HG03103 (cell line): ENCODE measurements at regions not wholly inside any gene's neighbourhood (a gene's known extent, or its start where the extent isn't known, plus 50 kb on each side); places are given as distances from the start of the nearest gene placed in this dataset.

ENCODE experiments used
- ATAC-seq: cut with Tn5 transposase; IDR thresholded peaks from one replicate; pipeline ENCODE4 v1.9.1; 2021; ENCODE audit warnings: low read depth; ENCODE audit not compliant: unreplicated experiment

DNA sequence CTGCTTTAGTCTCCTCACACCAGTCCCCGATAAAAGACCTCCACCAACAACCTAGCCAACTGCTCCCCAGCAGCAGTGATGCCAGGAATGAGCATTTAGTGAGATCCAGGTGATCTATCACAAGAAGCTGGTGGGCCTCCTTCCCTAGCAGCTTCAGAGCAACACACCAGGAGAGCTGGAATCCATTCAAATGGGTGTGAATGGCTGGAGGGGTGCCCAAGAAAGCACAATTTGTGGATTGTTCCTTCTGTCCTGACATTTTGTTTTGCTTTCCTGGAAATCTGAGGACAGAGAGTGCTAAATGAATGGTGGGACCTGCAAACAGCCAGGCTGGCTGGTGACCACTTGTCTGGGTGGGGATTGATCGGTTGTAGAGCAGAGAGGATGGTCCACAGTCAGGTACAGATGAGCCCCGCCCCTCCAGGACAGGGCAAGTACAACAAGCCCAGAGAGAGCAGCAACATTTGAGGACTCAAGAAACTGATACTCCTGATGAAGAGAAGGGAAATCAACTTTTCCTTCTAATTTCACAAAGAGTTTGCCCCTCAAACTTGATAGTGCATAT is 316.8 kb downstream of the VPS13C start:
- ATAC-seq = no peak

DNA sequence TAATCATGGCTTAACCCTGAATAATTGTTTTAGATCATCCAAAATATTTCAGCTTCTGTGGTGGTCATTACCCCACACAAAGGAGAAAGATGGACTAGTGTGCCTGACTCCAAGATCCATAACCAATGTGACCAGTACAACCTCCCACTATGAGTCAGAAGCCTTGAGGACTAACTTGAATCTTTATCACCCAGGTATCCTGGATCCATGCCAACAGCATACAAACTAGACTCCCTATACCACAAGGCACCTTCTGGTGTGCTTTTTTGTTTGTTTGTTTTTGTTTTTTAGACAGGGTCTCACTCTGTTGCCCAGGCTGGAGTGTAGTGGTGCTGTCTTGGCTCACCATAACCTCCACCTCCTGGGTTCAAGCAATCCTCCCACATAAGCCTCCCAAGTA is 317.7 kb downstream of the VPS13C start:
- ATAC-seq = no peak

- ATAC-seq = no peak
Measured at GRCh38 chr15:61736790-61737189, 323.5 kb downstream of the VPS13C start.

DNA sequence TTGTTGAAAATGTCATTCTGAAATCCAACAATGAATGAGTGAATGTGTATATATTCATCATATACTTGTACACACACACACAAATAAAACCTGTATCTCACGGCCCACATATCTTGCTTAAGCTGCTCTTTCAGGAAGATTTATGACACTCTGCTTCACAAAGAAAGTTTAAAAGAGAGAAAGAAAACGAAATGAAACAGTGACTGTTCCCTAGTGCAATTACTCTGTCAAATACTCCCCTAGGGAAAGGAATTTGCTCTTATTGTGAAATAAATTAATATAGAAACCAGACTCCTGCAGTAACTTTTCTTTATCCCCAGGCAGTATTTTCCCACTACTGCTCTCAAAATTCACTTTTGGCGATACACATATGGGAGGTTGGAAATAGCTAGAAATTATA is 329.1 kb downstream of the VPS13C start:
- ATAC-seq = no peak

DNA sequence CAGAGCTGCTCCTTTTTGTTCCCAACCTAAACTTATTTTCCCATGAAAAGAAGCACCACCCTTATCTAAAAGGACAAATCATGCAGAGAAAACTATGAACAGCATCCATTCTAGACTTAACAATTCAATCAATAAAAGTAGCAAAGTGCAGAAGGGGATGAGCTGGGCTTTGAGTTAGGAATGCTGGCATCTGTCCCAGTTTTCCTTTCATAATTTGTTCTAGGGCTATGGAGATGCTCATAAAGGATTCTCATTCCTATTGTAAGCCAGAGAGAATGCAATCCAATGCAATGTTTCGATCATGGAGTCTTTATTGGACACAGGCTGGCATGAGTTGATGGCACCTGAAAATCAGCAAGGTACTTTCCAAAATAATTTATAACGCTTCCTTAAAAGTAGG is 330.6 kb downstream of the VPS13C start:
- ATAC-seq = no peak

DNA sequence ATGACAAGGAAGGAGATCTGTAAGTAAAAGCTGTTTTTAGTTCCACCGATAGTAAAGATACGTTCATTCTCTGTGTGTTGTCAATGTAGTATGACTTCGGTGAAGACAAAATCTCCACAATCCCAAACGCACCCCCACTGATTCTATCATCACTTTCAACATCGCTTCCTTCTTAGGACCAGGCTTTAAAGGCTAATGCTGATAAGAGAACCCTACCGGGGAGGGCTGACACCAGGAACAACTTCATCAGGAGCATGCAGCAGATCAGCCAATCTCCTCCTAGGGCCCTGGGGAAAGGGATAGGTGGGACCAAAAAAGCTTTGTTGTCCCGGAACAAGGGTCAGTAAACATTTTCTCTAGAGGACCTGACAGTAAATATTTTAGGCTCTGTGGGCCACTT is 334.1 kb downstream of the VPS13C start:
- no peak for ATAC-seq

GRCh38 chr15:61725251-61725650 is 335.0 kb downstream of the VPS13C start:
- no peak for ATAC-seq

DNA sequence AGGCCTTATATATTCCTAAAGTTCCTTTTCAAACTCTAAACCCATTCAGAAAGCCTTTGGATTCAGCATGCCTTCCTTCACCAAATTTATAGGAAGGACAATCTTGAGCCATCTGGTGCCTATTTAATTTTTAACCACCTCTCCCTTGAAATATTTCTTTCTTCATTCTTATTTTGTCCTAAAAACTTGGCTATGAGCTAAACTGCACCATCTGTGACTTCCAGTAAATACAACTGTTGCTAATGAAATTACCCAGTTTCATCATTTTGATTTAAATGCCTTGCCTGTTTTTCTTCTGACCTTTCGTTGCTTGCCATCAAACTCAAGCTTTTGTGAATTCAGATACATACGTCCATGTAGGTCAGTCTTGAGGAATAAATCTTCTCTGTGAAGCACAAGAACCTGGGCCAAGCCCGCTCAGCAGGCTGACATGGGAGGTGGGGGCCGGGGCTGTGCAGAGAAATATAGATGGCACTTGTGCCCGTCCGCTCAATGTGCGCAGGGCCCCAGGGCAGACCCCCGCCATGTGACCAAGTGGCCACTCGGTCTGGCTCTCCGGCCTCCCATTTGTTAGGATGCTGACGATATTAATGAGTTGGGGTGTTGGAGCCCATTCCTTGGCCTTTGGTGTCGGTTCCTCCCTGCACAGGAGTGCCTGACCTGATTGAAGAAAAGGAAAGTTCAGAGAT is 335.9 kb downstream of the VPS13C start:
- ATAC-seq = no peak

DNA sequence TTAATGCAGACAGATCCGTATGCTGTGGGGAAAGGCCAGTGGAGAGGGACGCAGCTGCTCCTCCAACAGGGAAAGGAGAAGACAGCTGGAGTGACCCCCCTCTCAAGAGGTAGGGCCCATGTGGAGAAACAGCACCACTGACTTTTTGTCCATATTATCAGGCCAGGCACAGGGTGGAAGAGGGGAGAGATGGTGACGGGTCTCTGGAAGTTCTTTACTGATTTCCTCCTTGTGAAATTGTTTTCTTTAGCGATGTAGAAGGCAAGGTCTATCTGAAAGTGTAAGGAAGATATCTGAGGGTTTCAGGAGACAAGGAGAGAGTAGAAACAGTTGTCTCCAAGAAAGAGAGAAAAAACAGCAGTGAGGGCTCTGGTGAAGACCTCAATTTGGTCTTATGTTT is 338.8 kb downstream of the VPS13C start:
- ATAC-seq = no peak

DNA sequence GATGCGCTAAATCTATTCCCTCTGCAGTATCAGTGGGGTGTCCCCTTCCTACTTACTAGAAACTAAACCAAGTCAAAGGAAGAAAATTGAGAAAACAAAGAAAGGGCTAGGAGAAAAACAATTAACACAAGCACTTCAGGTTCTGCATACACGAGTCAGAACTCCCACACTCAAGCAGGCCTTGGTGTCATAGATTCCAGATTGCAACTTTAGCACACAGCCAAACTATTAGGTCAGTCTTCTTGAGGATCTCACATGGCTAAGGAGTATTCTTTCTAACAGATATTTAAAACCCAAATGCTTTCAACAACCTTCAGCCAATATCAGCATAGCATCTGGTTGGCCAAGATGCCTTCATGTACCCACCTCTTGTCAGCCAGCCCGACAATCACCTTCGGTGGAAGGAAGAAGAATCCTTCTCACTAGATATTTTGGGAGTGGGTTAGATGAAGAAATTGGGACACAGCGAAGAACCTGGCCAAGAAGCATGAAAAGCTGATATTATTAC is 340.0 kb downstream of the VPS13C start:
- ATAC-seq = no peak

GRCh38 chr15:61715082-61715481 is 345.2 kb downstream of the VPS13C start:
- no peak for ATAC-seq

- no peak for ATAC-seq
Measured at GRCh38 chr15:61712129-61712759, 348.0 kb downstream of the VPS13C start.

GRCh38 chr15:61702224-61703020 is 357.8 kb downstream of the VPS13C start:
- ATAC-seq = no peak

GRCh38 chr15:61701455-61701854 is 358.8 kb downstream of the VPS13C start:
- ATAC-seq = no peak

DNA sequence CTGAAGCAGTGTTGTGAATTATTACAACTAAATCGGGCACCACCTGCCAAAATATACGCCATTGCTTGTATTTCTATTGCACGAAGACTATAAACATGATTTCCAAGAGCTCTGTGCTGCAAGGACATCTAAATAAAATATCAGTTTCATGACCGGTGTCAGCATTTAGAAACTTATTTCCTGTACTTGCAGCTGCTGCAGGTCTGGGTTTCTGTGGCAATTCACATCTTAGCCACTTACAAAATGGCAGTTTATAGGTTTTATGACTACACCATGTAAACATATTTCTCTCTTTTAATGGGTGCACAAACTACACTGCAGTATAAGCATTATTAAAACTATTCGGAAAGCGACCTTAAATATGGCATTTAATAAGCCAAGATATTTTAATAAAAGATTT is 359.4 kb downstream of the VPS13C start:
- ATAC-seq = no peak

DNA sequence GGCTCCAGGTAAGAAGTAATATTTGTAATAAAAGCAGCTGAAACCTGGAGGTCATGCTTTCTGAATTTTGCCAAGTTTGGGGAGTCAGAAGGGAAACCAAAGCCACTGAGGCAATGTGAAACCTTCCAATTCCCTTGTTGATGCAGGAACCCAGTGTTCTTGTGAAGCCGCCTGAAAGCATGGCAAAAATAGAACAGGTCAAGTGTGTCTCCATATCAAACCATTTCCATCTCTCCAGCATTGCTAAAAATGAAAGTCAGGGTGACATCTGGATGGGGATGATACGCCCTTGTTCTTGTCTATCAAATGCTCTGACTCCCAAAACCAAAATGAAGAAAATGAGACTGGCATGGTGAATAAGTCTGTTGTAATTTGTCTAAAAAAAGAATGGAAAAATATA is 362.5 kb downstream of the VPS13C start:
- no peak for ATAC-seq

- no peak for ATAC-seq
Measured at GRCh38 chr15:61689067-61689466, 371.2 kb downstream of the VPS13C start.

GRCh38 chr15:61687651-61688050 is 372.6 kb downstream of the VPS13C start:
- ATAC-seq = no peak

- no peak for ATAC-seq
Measured at GRCh38 chr15:61687124-61687523, 373.1 kb downstream of the VPS13C start.

GRCh38 chr15:61685971-61686370 is 374.3 kb downstream of the VPS13C start:
- ATAC-seq = no peak

DNA sequence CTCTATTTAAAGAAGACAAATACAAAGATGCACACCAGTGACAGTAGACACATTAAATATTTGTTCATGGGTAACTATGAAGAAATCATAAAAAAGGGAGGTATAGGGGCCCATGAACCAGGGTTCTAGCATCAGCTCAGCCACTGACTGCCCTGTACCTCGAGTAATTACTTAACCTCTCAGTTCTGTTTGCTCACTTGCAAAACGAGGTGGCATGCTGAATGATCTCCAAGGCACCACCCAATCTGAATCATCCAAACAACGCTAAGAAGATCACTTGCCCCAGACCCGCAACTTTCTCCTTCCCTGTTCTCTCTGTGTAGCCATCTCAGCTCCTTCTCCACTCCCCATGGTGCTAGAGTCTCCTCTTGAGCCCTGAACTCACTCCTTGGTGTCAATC is 374.7 kb downstream of the VPS13C start:
- ATAC-seq = no peak
